SK-N-SH (cell line): ENCODE measurements at regions not wholly inside any gene's neighbourhood (a gene's known extent, or its start where the extent isn't known, plus 50 kb on each side); places are given as distances from the start of the nearest gene placed in this dataset.

Experiments used
- CTCF ChIA-PET: fragments of 300-600, 350-600 bp; formaldehyde crosslinking; extraction: SDS; loops from one replicate; lab custom pipeline; 2021; lab: Yijun Ruan, JAX
- POLR2A ChIA-PET: fragments of 350-600 bp; sonication (Branson Sonifier 250); formaldehyde crosslinking; extraction: SDS; loops from one replicate; lab custom pipeline; 2020; ENCODE audit warnings: antibody characterized with exemption, inconsistent platforms; lab: Yijun Ruan, JAX
- DNase-seq: peaks from one replicate; pipeline ENCODE4 v3.0.0; 2012
- H2AFZ ChIP-seq: fragments of 200-600 bp; sonication (generic); 2 replicates; pipeline ENCODE4 v1.8.1; 2016; ENCODE audit warnings: antibody characterized with exemption, mild to moderate bottlenecking, low read depth
- H3F3A ChIP-seq: fragments of 200-600 bp; sonication (generic); replicated peaks from 2 replicates; pipeline ENCODE3; 2016; ENCODE audit warnings: antibody characterized with exemption, mild to moderate bottlenecking; ENCODE audit not compliant: insufficient read depth
- H3K27ac ChIP-seq, 2 experiments: fragments of 200-500 bp in 1 of 2; fragments of 200-600 bp in 1 of 2; sonication (Bioruptor generic) in 1 of 2; sonication (generic), shearing (Covaris generic) in 1 of 2; 2 replicates each; pipeline versions ENCODE4 v1.5.1 to v1.6.1; 2014 to 2016; ENCODE audit warnings: low read depth in 2 of 2, inconsistent platforms in 1 of 2, low read length in 1 of 2, mild to moderate bottlenecking in 1 of 2, mixed read lengths in 1 of 2
- H3K27me3 ChIP-seq: fragments of 200-600 bp; sonication (generic), shearing (Covaris generic); 2 replicates; pipeline ENCODE4 v1.6.1; 2016; ENCODE audit warnings: mixed run types; ENCODE audit not compliant: insufficient read depth
- H3K36me3 ChIP-seq, 2 experiments: fragments of 200-500 bp in 1 of 2; fragments of 200-600 bp in 1 of 2; sonication (Bioruptor generic) in 1 of 2; sonication (generic) in 1 of 2; replicated peaks in 1 of 2; 2 replicates each; pipeline versions ENCODE3 to v1.5.1; 2014 to 2016; ENCODE audit warnings: low read length in 1 of 2, mild to moderate bottlenecking in 1 of 2; ENCODE audit not compliant: insufficient read depth in 2 of 2, control insufficient read depth in 1 of 2
- H3K4me1 ChIP-seq, 2 experiments: fragments of 200-500 bp in 1 of 2; fragments of 200-600 bp in 1 of 2; sonication (Bioruptor generic) in 1 of 2; sonication (generic), shearing (Covaris generic) in 1 of 2; 2 replicates each; pipeline versions ENCODE4 v1.5.1 to v1.6.1; 2014 to 2016; ENCODE audit warnings: low read depth in 1 of 2, low read length in 1 of 2, mixed run types in 1 of 2; ENCODE audit not compliant: insufficient read depth in 2 of 2, control insufficient read depth in 1 of 2
- H3K4me2 ChIP-seq: fragments of 200-600 bp; sonication (generic), shearing (Covaris generic); 2 replicates; pipeline ENCODE4 v1.6.1; 2017; ENCODE audit warnings: mixed run types
- H3K4me3 ChIP-seq, 2 experiments: fragments of 200-500 bp in 1 of 2; fragments of 200-600 bp in 1 of 2; sonication (Bioruptor generic) in 1 of 2; sonication (generic), shearing (Covaris generic) in 1 of 2; 2 replicates each; pipeline versions ENCODE4 v1.5.1 to v1.8.1; 2014 to 2016; ENCODE audit warnings: low read depth in 2 of 2, inconsistent platforms in 1 of 2, low read length in 1 of 2, mild to moderate bottlenecking in 1 of 2, mixed read lengths in 1 of 2, moderate library complexity in 1 of 2
- H3K79me2 ChIP-seq: fragments of 200-600 bp; sonication (generic); 2 replicates; pipeline ENCODE4 v1.8.1; 2017; ENCODE audit warnings: mild to moderate bottlenecking; ENCODE audit not compliant: insufficient read depth
- H3K9ac ChIP-seq: fragments of 200-600 bp; sonication (generic); 2 replicates; pipeline ENCODE4 v1.6.1; 2017; ENCODE audit warnings: mixed run types
- H3K9me2 ChIP-seq: fragments of 200-600 bp; sonication (generic); 2 replicates; pipeline ENCODE4 v1.6.1; 2017; ENCODE audit warnings: mixed run types
- H3K9me3 ChIP-seq: fragments of 200-600 bp; sonication (generic); 2 replicates; pipeline ENCODE4 v1.6.1; 2017; ENCODE audit warnings: mixed run types, mild to moderate bottlenecking, moderate library complexity
- H4K20me1 ChIP-seq: fragments of 200-600 bp; sonication (generic); 2 replicates; pipeline ENCODE4 v1.6.1; 2017; ENCODE audit warnings: mild to moderate bottlenecking, mixed run types; ENCODE audit not compliant: insufficient read depth
- CHD2 ChIP-seq: fragments of 150-350 bp; IDR thresholded peaks from 2 replicates; pipeline ENCODE4 v1.6.1; 2018; ENCODE audit warnings: low read length; ENCODE audit not compliant: partially characterized antibody
- EP300 ChIP-seq, 2 experiments: IDR thresholded peaks; 2 replicates each; pipeline versions ENCODE4 v1.4.0 to v1.6.1; 2012; ENCODE audit warnings: borderline replicate concordance in 1 of 2, low read depth in 1 of 2, low read length in 1 of 2
- EZH2phosphoT487 ChIP-seq: fragments of 200-600 bp; sonication (generic); IDR thresholded peaks from 2 replicates; pipeline ENCODE4 v1.6.1; 2017; ENCODE audit warnings: low read depth, mixed run types, mild to moderate bottlenecking, antibody characterized with exemption, moderate library complexity, borderline replicate concordance
- MXI1 ChIP-seq: IDR thresholded peaks from 2 replicates; pipeline ENCODE4 v1.6.1; 2012; ENCODE audit warnings: mild to moderate bottlenecking, low read depth, low read length, improper control_type of control experiment
- POLR2AphosphoS5 ChIP-seq: IDR thresholded peaks from 2 replicates; pipeline ENCODE4 v1.6.1; 2012; ENCODE audit warnings: low read depth, low read length
- RCOR1 ChIP-seq: fragments of 150-350 bp; IDR thresholded peaks from 2 replicates; pipeline ENCODE4 v1.6.1; 2017; ENCODE audit warnings: antibody characterized with exemption, low read length
- RFX5 ChIP-seq: IDR thresholded peaks from 2 replicates; pipeline ENCODE4 v1.6.1; 2012; ENCODE audit warnings: mild to moderate bottlenecking, improper control_type of control experiment, low read length
- TAF1 ChIP-seq: IDR thresholded peaks from 2 replicates; pipeline ENCODE4 v1.6.1; 2012; ENCODE audit warnings: low read depth, mild to moderate bottlenecking, low read length, moderate library complexity, borderline replicate concordance
- TCF12 ChIP-seq: IDR thresholded peaks from 2 replicates; pipeline ENCODE4 v1.4.0; 2012
- TEAD4 ChIP-seq: IDR thresholded peaks from 2 replicates; pipeline ENCODE4 v1.4.0; 2012; ENCODE audit warnings: mild to moderate bottlenecking, borderline replicate concordance; ENCODE audit not compliant: insufficient read depth
- USF1 ChIP-seq: IDR thresholded peaks from 2 replicates; pipeline ENCODE4 v1.4.0; 2012; ENCODE audit warnings: low read depth, borderline replicate concordance
- YY1 ChIP-seq: IDR thresholded peaks from 2 replicates; pipeline ENCODE4 v1.4.0; 2012; ENCODE audit warnings: low read depth, mild to moderate bottlenecking
- WGBS: methylation state at CpG from one replicate; pipeline ENCODE4 v1.1.6; 2017; ENCODE audit warnings: low lambda C conversion rate; 5-methylcytosine and 5-hydroxymethylcytosine counted together
- TF ChIP-seq, protein P1 (sequence below): IDR thresholded peaks from 2 replicates; pipeline ENCODE4 v1.4.0; 2012; ENCODE audit warnings: low read depth
- TF ChIP-seq, protein P2 (sequence below): fragments of 150-350 bp; IDR thresholded peaks from 2 replicates; pipeline ENCODE4 v1.6.1; 2016; ENCODE audit warnings: mild to moderate bottlenecking, low read depth, low read length
- TF ChIP-seq, protein P3 (sequence below): IDR thresholded peaks from 2 replicates; pipeline ENCODE4 v1.6.1; 2012; ENCODE audit warnings: mild to moderate bottlenecking, low read depth, low read length, moderate library complexity

GRCh38 chr1:5765483-5765882, 226.7 kb downstream of the NPHP4 start:
- H3K9me3 ChIP-seq, result no peaks in the 10 kb centered on the region
- TF ChIP-seq, protein P1, sequence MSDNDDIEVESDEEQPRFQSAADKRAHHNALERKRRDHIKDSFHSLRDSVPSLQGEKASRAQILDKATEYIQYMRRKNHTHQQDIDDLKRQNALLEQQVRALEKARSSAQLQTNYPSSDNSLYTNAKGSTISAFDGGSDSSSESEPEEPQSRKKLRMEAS, result no peak
- no peak for TF ChIP-seq TCF12
- TF ChIP-seq POLR2AphosphoS5, result no peak
- TF ChIP-seq TEAD4, result no peak
- no peak for TF ChIP-seq YY1
- no peak for TF ChIP-seq TAF1
- TF ChIP-seq, protein P2, sequence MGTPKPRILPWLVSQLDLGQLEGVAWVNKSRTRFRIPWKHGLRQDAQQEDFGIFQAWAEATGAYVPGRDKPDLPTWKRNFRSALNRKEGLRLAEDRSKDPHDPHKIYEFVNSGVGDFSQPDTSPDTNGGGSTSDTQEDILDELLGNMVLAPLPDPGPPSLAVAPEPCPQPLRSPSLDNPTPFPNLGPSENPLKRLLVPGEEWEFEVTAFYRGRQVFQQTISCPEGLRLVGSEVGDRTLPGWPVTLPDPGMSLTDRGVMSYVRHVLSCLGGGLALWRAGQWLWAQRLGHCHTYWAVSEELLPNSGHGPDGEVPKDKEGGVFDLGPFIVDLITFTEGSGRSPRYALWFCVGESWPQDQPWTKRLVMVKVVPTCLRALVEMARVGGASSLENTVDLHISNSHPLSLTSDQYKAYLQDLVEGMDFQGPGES, result no peak
- no peak overlapping the region for H3K27ac ChIP-seq
- H3K4me3 ChIP-seq, result no peak overlapping the region
- ChIA-PET CTCF (interaction anchor here (0.9 to 8.3 kb wide), 2 partner anchors 20 to 127 kb away, joined by 3 to 61 read pairs; no protein-coding TSS in a partner anchor), POLR2A (interaction anchor here (0.9 kb wide), 1 partner anchor 13 kb away, joined by 6 read pairs; no protein-coding TSS in a partner anchor)
- H3K36me3 ChIP-seq, result no peaks in the 10 kb centered on the region
- no peaks in the 10 kb centered on the region for H3K9me2 ChIP-seq
- H2AFZ ChIP-seq, result no peak overlapping the region
- peaks cover 0 to 38% of the 10 kb centered on the region in 2 experiments; a peak in 1 of 4 replicates for H3K4me1 ChIP-seq
- no peak for DNase-seq
- no peaks in the 10 kb centered on the region for H4K20me1 ChIP-seq
- WGBS, result 2% methylated on average over 4 of the region's 5 CpGs
- H3K4me2 ChIP-seq, result no peak overlapping the region
- H3F3A ChIP-seq, result no peaks in the 10 kb centered on the region
- H3K79me2 ChIP-seq, result no peaks in the 10 kb centered on the region
- no peak overlapping the region for H3K9ac ChIP-seq
- no peaks in the 10 kb centered on the region for H3K27me3 ChIP-seq

- TF ChIP-seq CHD2 (no peak), RCOR1 (no peak)
- no peak overlapping the region for H3K9ac ChIP-seq
- no peaks in the 10 kb centered on the region for H3K9me3 ChIP-seq
- 76% methylated on average over 3 of the region's 10 CpGs for WGBS
- H3F3A ChIP-seq, result no peaks in the 10 kb centered on the region
- H3K79me2 ChIP-seq, result no peaks in the 10 kb centered on the region
- no peak overlapping the region for H3K27ac ChIP-seq
- peaks cover 0 to 33% of the 10 kb centered on the region in 2 experiments; a peak in 1 of 4 replicates for H3K4me1 ChIP-seq
- H3K27me3 ChIP-seq, result no peaks in the 10 kb centered on the region
- no peak overlapping the region for H2AFZ ChIP-seq
- no peak for DNase-seq
- no peaks in the 10 kb centered on the region for H3K9me2 ChIP-seq
- H4K20me1 ChIP-seq, result no peaks in the 10 kb centered on the region
- H3K4me3 ChIP-seq, result no peak overlapping the region
- ChIA-PET POLR2A (no interaction called here), CTCF (interaction anchor here (0.7 to 8.3 kb wide), 3 partner anchors 11 to 127 kb away, joined by 3 to 61 read pairs (median 3); no protein-coding TSS in a partner anchor)
- H3K4me2 ChIP-seq, result no peak overlapping the region
- H3K36me3 ChIP-seq, result no peaks in the 10 kb centered on the region
Observed at GRCh38 chr1:5764959-5765358, 227.3 kb downstream of the NPHP4 start.

DNA sequence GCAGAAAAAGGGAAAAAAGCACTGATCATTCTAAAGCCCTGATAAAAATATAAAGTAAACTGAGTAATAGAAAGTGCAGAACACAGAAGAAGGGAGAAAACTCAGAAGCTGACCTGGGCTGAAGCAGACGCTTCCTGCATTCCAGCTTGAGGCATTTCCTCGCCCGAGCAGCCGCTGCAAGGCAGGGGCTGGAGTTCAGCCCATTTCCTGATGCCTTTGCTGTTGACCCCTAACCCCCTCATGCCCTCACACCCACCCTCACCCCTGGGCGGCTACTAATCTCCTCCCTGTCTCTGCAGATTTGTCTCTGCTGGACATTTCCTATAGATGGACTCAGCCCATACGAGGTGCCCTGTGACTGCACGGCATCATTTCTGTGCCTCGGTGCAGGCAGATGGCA, 227.8 kb downstream of the NPHP4 start:
- Histone ChIP-seq H3K4me2 (no peak overlapping the region), H3K79me2 (no peaks in the 10 kb centered on the region), H4K20me1 (no peaks in the 10 kb centered on the region), H3K4me3 (no peak overlapping the region), H3K36me3 (no peaks in the 10 kb centered on the region), H3K27ac (no peak overlapping the region), H2AFZ (no peak overlapping the region), H3K9ac (no peak overlapping the region), H3K4me1 (peaks cover 0 to 28% of the 10 kb centered on the region in 2 experiments; a peak in 1 of 4 replicates), H3K9me3 (no peaks in the 10 kb centered on the region), H3K9me2 (no peaks in the 10 kb centered on the region), H3F3A (no peaks in the 10 kb centered on the region), H3K27me3 (no peaks in the 10 kb centered on the region)
- ChIA-PET POLR2A (no interaction called here), CTCF (interaction anchor here (0.7 to 8.3 kb wide), 3 partner anchors 11 to 19 kb away, joined by 3 to 61 read pairs (median 7); no protein-coding TSS in a partner anchor)
- TF ChIP-seq EP300 (IDR thresholded peaks at IDR 0.05; ENCODE audit: borderline replicate concordance in 1 of 2, low read depth in 1 of 2, low read length in 1 of 2), result no peak
- no peak for TF ChIP-seq POLR2AphosphoS5
- TF ChIP-seq EZH2phosphoT487, result no peak
- TF ChIP-seq, protein P3, sequence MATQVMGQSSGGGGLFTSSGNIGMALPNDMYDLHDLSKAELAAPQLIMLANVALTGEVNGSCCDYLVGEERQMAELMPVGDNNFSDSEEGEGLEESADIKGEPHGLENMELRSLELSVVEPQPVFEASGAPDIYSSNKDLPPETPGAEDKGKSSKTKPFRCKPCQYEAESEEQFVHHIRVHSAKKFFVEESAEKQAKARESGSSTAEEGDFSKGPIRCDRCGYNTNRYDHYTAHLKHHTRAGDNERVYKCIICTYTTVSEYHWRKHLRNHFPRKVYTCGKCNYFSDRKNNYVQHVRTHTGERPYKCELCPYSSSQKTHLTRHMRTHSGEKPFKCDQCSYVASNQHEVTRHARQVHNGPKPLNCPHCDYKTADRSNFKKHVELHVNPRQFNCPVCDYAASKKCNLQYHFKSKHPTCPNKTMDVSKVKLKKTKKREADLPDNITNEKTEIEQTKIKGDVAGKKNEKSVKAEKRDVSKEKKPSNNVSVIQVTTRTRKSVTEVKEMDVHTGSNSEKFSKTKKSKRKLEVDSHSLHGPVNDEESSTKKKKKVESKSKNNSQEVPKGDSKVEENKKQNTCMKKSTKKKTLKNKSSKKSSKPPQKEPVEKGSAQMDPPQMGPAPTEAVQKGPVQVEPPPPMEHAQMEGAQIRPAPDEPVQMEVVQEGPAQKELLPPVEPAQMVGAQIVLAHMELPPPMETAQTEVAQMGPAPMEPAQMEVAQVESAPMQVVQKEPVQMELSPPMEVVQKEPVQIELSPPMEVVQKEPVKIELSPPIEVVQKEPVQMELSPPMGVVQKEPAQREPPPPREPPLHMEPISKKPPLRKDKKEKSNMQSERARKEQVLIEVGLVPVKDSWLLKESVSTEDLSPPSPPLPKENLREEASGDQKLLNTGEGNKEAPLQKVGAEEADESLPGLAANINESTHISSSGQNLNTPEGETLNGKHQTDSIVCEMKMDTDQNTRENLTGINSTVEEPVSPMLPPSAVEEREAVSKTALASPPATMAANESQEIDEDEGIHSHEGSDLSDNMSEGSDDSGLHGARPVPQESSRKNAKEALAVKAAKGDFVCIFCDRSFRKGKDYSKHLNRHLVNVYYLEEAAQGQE, result no peak
- TF ChIP-seq USF1, result no peak
- no peak for TF ChIP-seq MXI1
- no peak for TF ChIP-seq TCF12
- no peak for TF ChIP-seq RFX5
- DNase-seq, result no peak
- WGBS, result 57% methylated on average over 8 of the region's 8 CpGs
